HCT116 (cell line): ENCODE measurements at regions not wholly inside any gene's neighbourhood (a gene's known extent, or its start where the extent isn't known, plus 50 kb on each side); places are given as distances from the start of the nearest gene placed in this dataset.

ENCODE experiments used
- CBX3 ChIP-seq: IDR thresholded peaks from 2 replicates; pipeline ENCODE4 v1.6.1; 2012; ENCODE audit warnings: low read depth
- TF ChIP-seq, protein P1 (sequence below), 3 experiments: fragments of 200-600 bp in 1 of 3; sonication (generic) in 1 of 3; IDR thresholded peaks in 2 of 3; conservative IDR thresholded peaks in 1 of 3; 2 replicates each; pipeline ENCODE4 v1.5.1; 2012 to 2017; ENCODE audit warnings: low read depth in 2 of 3, low read length in 2 of 3, antibody characterized with exemption in 1 of 3, borderline replicate concordance in 1 of 3, control low read depth in 1 of 3, mild to moderate bottlenecking in 1 of 3, mixed read lengths in 1 of 3, mixed run types in 1 of 3, moderate library complexity in 1 of 3; ENCODE audit not compliant: insufficient read depth in 1 of 3

DNA sequence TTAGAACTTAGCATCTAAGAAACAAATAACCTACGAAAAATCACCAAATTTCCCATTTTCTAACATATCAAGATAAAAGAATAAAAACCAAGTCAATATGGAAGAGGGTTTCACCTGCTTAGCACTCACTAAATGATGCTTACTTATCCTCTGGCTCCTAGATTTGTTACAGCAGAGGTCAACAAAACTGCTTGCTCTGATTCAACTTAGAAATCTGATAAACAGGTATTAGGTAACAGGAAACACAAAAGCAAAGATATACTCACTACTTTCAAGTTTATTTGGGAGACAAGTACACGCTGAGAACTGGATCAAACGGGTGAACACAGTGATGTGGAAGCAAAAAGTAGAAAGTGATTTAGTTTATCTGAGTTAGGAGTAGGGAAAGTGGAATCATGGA is 235.7 kb upstream of the TARS1 start:
- TF ChIP-seq, protein P1, sequence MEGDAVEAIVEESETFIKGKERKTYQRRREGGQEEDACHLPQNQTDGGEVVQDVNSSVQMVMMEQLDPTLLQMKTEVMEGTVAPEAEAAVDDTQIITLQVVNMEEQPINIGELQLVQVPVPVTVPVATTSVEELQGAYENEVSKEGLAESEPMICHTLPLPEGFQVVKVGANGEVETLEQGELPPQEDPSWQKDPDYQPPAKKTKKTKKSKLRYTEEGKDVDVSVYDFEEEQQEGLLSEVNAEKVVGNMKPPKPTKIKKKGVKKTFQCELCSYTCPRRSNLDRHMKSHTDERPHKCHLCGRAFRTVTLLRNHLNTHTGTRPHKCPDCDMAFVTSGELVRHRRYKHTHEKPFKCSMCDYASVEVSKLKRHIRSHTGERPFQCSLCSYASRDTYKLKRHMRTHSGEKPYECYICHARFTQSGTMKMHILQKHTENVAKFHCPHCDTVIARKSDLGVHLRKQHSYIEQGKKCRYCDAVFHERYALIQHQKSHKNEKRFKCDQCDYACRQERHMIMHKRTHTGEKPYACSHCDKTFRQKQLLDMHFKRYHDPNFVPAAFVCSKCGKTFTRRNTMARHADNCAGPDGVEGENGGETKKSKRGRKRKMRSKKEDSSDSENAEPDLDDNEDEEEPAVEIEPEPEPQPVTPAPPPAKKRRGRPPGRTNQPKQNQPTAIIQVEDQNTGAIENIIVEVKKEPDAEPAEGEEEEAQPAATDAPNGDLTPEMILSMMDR (IDR thresholded peaks at IDR 0.05 in 2 of 3, conservative IDR thresholded peaks at IDR 0.05 in 1 of 3; ENCODE audit: borderline replicate concordance in 1 of 3, insufficient read depth in 1 of 3, low read depth in 2 of 3, low read length in 2 of 3) = no peak
- no peak for TF ChIP-seq CBX3
